Mesendoderm (in vitro differentiated cells): ENCODE measurements at regions not wholly inside any gene's neighbourhood (a gene's known extent, or its start where the extent isn't known, plus 50 kb on each side); places are given as distances from the start of the nearest gene placed in this dataset.

Source experiments
- DNase-seq: peaks from one replicate; pipeline ENCODE4 v3.0.0; 2013
- H2AK5ac ChIP-seq: 2 replicates; pipeline ENCODE4 v1.6.1; 2013; ENCODE audit warnings: low read length, inconsistent platforms
- H2BK120ac ChIP-seq: 2 replicates; pipeline ENCODE4 v1.6.1; 2013; ENCODE audit warnings: low read depth, mild to moderate bottlenecking, low read length, moderate library complexity, mixed read lengths
- H2BK15ac ChIP-seq: replicated peaks from 2 replicates; pipeline ENCODE4 v1.6.1; 2013; ENCODE audit warnings: low read depth, mild to moderate bottlenecking, moderate library complexity
- H2BK5ac ChIP-seq: 2 replicates; pipeline ENCODE4 v1.6.1; 2013; ENCODE audit warnings: low read length, inconsistent platforms
- H3K18ac ChIP-seq: 2 replicates; pipeline ENCODE4 v1.6.1; 2013; ENCODE audit warnings: mild to moderate bottlenecking, low read length, mixed read lengths
- H3K23ac ChIP-seq: one replicate; pipeline ENCODE4 v1.6.1; 2013; ENCODE audit warnings: low read length
- H3K27ac ChIP-seq: 2 replicates; pipeline ENCODE4 v1.5.1; 2013; ENCODE audit warnings: low read depth, mild to moderate bottlenecking, inconsistent platforms, low read length, moderate library complexity
- H3K27me3 ChIP-seq: 2 replicates; pipeline ENCODE4 v1.6.1; 2013; ENCODE audit warnings: low read length, control low read depth, mild to moderate bottlenecking, inconsistent platforms; ENCODE audit not compliant: insufficient read depth, poor library complexity
- H3K36me3 ChIP-seq: 2 replicates; pipeline ENCODE4 v1.6.1; 2013; ENCODE audit warnings: low read length, inconsistent platforms; ENCODE audit not compliant: control insufficient read depth, insufficient read depth
- H3K4ac ChIP-seq: one replicate; pipeline ENCODE4 v1.6.1; 2013; ENCODE audit warnings: low read depth, mild to moderate bottlenecking, low read length, moderate library complexity
- H3K4me1 ChIP-seq: 2 replicates; pipeline ENCODE4 v1.6.1; 2013; ENCODE audit warnings: low read depth, low read length, inconsistent platforms; ENCODE audit not compliant: control insufficient read depth
- H3K4me2 ChIP-seq: 2 replicates; pipeline ENCODE4 v1.6.1; 2013; ENCODE audit warnings: low read length
- H3K4me3 ChIP-seq: 2 replicates; pipeline ENCODE4 v1.5.1; 2013; ENCODE audit warnings: mild to moderate bottlenecking, low read length
- H3K56ac ChIP-seq: one replicate; pipeline ENCODE4 v1.6.1; 2013; ENCODE audit warnings: low read length
- H3K79me1 ChIP-seq: 2 replicates; pipeline ENCODE4 v1.6.1; 2013; ENCODE audit warnings: low read length, inconsistent platforms
- H3K79me2 ChIP-seq: 2 replicates; pipeline ENCODE4 v1.6.1; 2013; ENCODE audit warnings: mild to moderate bottlenecking, low read length; ENCODE audit not compliant: control insufficient read depth, insufficient read depth
- H3K9ac ChIP-seq: 2 replicates; pipeline ENCODE4 v1.6.1; 2013; ENCODE audit warnings: low read length, inconsistent platforms
- H4K5ac ChIP-seq: one replicate; pipeline ENCODE4 v1.6.1; 2013; ENCODE audit warnings: low read length
- H4K8ac ChIP-seq: one replicate; pipeline ENCODE4 v1.6.1; 2013; ENCODE audit warnings: low read depth, mild to moderate bottlenecking, control low read depth, low read length, moderate library complexity
- WGBS: extraction: QIAGEN DNeasy Blood & Tissue Kit; methylation state at CpG from one replicate; pipeline ENCODE4 v1.1.7; 2013; ENCODE audit warnings: low lambda C conversion rate, missing lambda C conversion rate; ENCODE audit not compliant: insufficient coverage; ENCODE audit errors: extremely low coverage; 5-methylcytosine and 5-hydroxymethylcytosine counted together

- DNase-seq, result no peak
- H3K4me2 ChIP-seq, result no peak overlapping the region
- no CpG with 5 or more reads among the region's 19 CpGs for WGBS
- no peak overlapping the region for H3K4ac ChIP-seq
- H2AK5ac ChIP-seq, result no peak overlapping the region
- no peaks in the 10 kb centered on the region for H3K79me2 ChIP-seq
- H2BK120ac ChIP-seq, result no peak overlapping the region
- no peak overlapping the region for H3K4me3 ChIP-seq
- no peak overlapping the region for H3K9ac ChIP-seq
- H3K79me1 ChIP-seq, result no peaks in the 10 kb centered on the region
- H2BK5ac ChIP-seq, result no peak overlapping the region
- H3K4me1 ChIP-seq, result no peaks in the 10 kb centered on the region
- H3K18ac ChIP-seq, result no peak overlapping the region
- H3K27me3 ChIP-seq, result no peaks in the 10 kb centered on the region
- H3K23ac ChIP-seq, result no peak overlapping the region
- no peak overlapping the region for H3K27ac ChIP-seq
- H3K36me3 ChIP-seq, result no peaks in the 10 kb centered on the region
- no peak overlapping the region for H4K8ac ChIP-seq
- no peak overlapping the region for H2BK15ac ChIP-seq
- no peak overlapping the region for H3K56ac ChIP-seq
- no peak overlapping the region for H4K5ac ChIP-seq
Measured at GRCh38 chr20:20933142-20933958, 172.8 kb downstream of the LINC00237 start.

GRCh38 chr20:20932156-20932555 is 174.0 kb downstream of the LINC00237 start:
- Histone ChIP-seq H2AK5ac (no peak overlapping the region), H2BK15ac (no peak overlapping the region), H3K56ac (no peak overlapping the region), H3K4me3 (no peak overlapping the region), H3K79me2 (no peaks in the 10 kb centered on the region), H3K23ac (no peak overlapping the region), H4K8ac (no peak overlapping the region), H3K36me3 (no peaks in the 10 kb centered on the region), H2BK120ac (no peak overlapping the region), H3K4me2 (no peak overlapping the region), H3K18ac (no peak overlapping the region), H3K4me1 (no peaks in the 10 kb centered on the region), H3K4ac (no peak overlapping the region), H4K5ac (no peak overlapping the region), H3K27me3 (no peaks in the 10 kb centered on the region), H3K27ac (no peak overlapping the region), H3K9ac (no peak overlapping the region), H3K79me1 (no peaks in the 10 kb centered on the region), H2BK5ac (no peak overlapping the region)
- WGBS, result no CpG with 5 or more reads among the region's 5 CpGs
- no peak for DNase-seq

- Histone ChIP-seq H3K36me3 (no peaks in the 10 kb centered on the region), H3K27me3 (no peaks in the 10 kb centered on the region), H3K4me2 (no peak overlapping the region), H4K5ac (no peak overlapping the region), H3K4me3 (no peak overlapping the region), H2BK120ac (no peak overlapping the region), H2BK5ac (no peak overlapping the region), H2BK15ac (no peak overlapping the region), H2AK5ac (no peak overlapping the region), H3K79me2 (no peaks in the 10 kb centered on the region), H3K23ac (no peak overlapping the region), H3K79me1 (no peaks in the 10 kb centered on the region), H3K27ac (no peak overlapping the region), H3K4ac (no peak overlapping the region), H3K9ac (no peak overlapping the region), H4K8ac (no peak overlapping the region), H3K4me1 (no peaks in the 10 kb centered on the region), H3K56ac (no peak overlapping the region), H3K18ac (no peak overlapping the region)
- no peak for DNase-seq
- no CpG with 5 or more reads among the region's 3 CpGs for WGBS
Measured at GRCh38 chr20:20931632-20932031, 174.5 kb downstream of the LINC00237 start.

- H3K56ac ChIP-seq, result no peak overlapping the region
- no peak for DNase-seq
- no peaks in the 10 kb centered on the region for H3K4me1 ChIP-seq
- no peak overlapping the region for H4K5ac ChIP-seq
- H2AK5ac ChIP-seq, result no peak overlapping the region
- H2BK120ac ChIP-seq, result no peak overlapping the region
- H3K9ac ChIP-seq, result no peak overlapping the region
- no peak overlapping the region for H2BK15ac ChIP-seq
- no peaks in the 10 kb centered on the region for H3K79me2 ChIP-seq
- WGBS, result no CpG with 5 or more reads among the region's 3 CpGs
- no peaks in the 10 kb centered on the region for H3K36me3 ChIP-seq
- H3K18ac ChIP-seq, result no peak overlapping the region
- H2BK5ac ChIP-seq, result no peak overlapping the region
- no peak overlapping the region for H3K4ac ChIP-seq
- no peak overlapping the region for H3K4me2 ChIP-seq
- no peaks in the 10 kb centered on the region for H3K79me1 ChIP-seq
- H3K4me3 ChIP-seq, result no peak overlapping the region
- H3K27ac ChIP-seq, result no peak overlapping the region
- no peak overlapping the region for H3K23ac ChIP-seq
- H4K8ac ChIP-seq, result no peak overlapping the region
- no peaks in the 10 kb centered on the region for H3K27me3 ChIP-seq
Measured at GRCh38 chr20:20931024-20931423, 175.1 kb downstream of the LINC00237 start.

DNA sequence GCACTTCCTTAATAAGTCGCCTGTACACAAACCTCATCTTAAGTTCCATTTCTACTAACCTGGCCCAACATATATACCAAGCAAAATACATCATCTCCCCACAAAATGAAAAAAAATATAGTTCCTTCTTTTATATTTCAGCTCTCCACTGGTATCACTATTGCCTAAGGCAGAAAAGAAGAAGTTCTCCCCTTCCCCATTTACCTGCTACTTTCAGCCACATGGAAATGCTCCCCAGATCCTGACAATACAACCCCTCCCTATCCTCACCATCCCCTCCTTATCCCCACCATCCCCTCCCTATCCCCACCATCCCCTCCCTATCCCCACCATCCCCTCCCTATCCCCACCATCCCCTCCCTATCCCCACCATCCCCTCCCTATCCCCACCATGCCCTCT is 175.7 kb downstream of the LINC00237 start:
- Histone ChIP-seq H3K79me1 (no peaks in the 10 kb centered on the region), H3K4me2 (no peak overlapping the region), H3K27ac (no peak overlapping the region), H3K79me2 (no peaks in the 10 kb centered on the region), H2AK5ac (no peak overlapping the region), H3K18ac (no peak overlapping the region), H2BK120ac (no peak overlapping the region), H3K4me1 (no peaks in the 10 kb centered on the region), H3K4me3 (no peak overlapping the region), H4K5ac (no peak overlapping the region), H2BK5ac (no peak overlapping the region), H3K27me3 (no peaks in the 10 kb centered on the region), H4K8ac (no peak overlapping the region), H3K4ac (no peak overlapping the region), H3K36me3 (no peaks in the 10 kb centered on the region), H3K9ac (no peak overlapping the region), H2BK15ac (no peak overlapping the region), H3K23ac (no peak overlapping the region), H3K56ac (no peak overlapping the region)
- no peak for DNase-seq
- WGBS, result no CpG with 5 or more reads among the region's 1 CpG

GRCh38 chr20:20929341-20929740 is 176.8 kb downstream of the LINC00237 start:
- H3K79me2 ChIP-seq, result no peaks in the 10 kb centered on the region
- no peak overlapping the region for H4K5ac ChIP-seq
- H3K4ac ChIP-seq, result no peak overlapping the region
- H3K9ac ChIP-seq, result no peak overlapping the region
- no peak overlapping the region for H3K27ac ChIP-seq
- no peak overlapping the region for H2BK5ac ChIP-seq
- H3K4me1 ChIP-seq, result no peaks in the 10 kb centered on the region
- no peak overlapping the region for H2AK5ac ChIP-seq
- no peak overlapping the region for H3K23ac ChIP-seq
- no peak overlapping the region for H3K4me3 ChIP-seq
- H3K56ac ChIP-seq, result no peak overlapping the region
- no peak overlapping the region for H3K18ac ChIP-seq
- no peaks in the 10 kb centered on the region for H3K27me3 ChIP-seq
- no peak overlapping the region for H3K4me2 ChIP-seq
- no CpG with 5 or more reads among the region's 5 CpGs for WGBS
- no peaks in the 10 kb centered on the region for H3K79me1 ChIP-seq
- H3K36me3 ChIP-seq, result no peaks in the 10 kb centered on the region
- no peak overlapping the region for H2BK15ac ChIP-seq
- no peak overlapping the region for H4K8ac ChIP-seq
- DNase-seq, result no peak
- H2BK120ac ChIP-seq, result no peak overlapping the region
